Cerebellar cortex (tissue), 1 donor: ENCODE measurements at regions not wholly inside any gene's neighbourhood (a gene's known extent, or its start where the extent isn't known, plus 50 kb on each side); places are given as distances from the start of the nearest gene placed in this dataset.
"Not testable (repeated sequence)": the region's sequence is repeated elsewhere in the genome, so short reads cannot be mapped to it uniquely, and the experiment has no call there.

Source experiments
- DNase-seq: peaks from one replicate; pipeline ENCODE4 v3.0.0-alpha.2; 2015; ENCODE audit warnings: low spot score

DNA sequence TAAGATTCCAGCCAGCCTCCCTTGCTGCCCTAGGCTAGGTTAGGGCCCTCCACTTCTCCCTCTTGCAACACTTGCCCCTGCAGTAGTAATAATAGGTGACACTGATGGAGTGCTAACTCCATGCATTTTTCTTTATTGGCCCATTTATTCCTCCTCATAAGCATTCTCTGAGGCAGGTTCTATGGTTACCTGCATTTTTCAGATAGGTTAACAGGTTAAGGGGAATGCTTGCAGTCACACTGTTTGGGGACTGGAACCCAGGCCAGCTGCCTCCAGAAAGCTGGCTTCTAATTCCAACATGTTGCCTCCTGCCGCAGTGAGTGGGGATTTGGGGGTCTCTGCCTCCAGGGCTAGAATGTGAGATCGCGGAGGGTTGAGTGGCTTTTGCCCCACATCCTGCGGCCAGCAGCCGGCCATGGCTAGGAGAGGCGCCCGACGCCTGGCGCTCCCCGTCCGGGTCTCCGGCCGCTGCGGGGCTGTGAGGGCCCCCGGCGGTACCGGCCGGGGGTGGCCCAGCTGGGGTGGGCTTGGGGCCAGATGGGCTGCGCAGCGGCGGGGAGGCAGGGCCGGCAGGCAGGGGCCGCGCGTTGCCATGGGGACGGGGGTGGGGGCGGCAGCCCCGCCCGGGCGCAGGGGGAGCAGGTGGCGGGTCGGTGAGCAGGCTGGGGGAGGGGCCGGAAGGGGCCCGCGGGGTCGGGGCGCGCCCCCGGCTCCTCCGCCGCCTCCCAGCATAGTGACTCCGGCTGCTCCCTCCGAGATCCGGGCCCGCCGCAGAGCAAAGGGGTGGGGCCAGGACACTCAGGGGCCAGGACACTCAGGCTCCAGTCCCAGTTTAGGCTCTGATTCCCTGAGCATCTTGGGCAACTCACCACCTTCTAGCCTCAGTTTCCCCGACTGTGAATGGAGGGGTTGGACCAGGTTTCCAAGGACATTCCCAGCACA, 68.4 kb upstream of the SSBP3 start:
- DNase-seq = peak; percentile 43

DNA sequence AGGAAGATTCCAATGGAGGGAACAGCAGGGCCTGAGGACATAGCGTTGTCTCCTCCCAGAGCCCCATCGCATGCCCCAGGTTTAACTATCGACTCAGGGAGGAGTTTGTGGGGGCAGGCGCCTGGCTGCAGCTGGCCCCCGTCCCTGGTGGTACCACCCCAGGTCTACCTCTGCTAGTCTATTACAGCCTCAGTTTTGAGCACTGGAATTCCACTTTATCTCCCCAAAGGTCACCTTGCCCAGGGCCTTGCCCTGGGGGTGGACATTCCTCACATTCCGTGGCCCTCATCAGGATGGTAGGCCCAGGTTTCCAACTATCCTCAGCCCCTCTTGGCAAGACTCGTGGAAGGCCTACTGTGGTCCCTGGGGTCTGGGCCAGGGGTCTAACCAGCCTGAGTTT, 65.4 kb upstream of the SSBP3 start:
- no peak for DNase-seq

DNA sequence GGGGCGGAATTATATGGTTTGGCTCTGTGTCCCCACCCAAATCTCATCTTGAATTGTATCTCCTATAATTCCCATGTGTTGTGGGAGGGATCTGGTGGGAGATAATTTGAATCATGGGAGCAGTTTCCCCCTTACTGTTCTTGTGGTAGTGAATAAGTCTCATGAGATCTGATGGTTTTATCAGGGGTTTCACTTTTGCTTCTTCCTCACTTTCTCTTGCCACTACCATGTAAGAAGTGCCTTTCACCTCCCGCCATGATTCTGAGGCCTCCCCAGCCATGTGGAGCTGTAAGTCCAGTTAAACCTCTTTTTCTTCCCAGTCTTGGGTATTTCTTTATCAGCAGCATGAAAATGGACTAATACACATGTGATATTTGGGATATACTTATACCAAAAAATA, 63.2 kb upstream of the SSBP3 start:
- DNase-seq = not testable (repeated sequence)

DNA sequence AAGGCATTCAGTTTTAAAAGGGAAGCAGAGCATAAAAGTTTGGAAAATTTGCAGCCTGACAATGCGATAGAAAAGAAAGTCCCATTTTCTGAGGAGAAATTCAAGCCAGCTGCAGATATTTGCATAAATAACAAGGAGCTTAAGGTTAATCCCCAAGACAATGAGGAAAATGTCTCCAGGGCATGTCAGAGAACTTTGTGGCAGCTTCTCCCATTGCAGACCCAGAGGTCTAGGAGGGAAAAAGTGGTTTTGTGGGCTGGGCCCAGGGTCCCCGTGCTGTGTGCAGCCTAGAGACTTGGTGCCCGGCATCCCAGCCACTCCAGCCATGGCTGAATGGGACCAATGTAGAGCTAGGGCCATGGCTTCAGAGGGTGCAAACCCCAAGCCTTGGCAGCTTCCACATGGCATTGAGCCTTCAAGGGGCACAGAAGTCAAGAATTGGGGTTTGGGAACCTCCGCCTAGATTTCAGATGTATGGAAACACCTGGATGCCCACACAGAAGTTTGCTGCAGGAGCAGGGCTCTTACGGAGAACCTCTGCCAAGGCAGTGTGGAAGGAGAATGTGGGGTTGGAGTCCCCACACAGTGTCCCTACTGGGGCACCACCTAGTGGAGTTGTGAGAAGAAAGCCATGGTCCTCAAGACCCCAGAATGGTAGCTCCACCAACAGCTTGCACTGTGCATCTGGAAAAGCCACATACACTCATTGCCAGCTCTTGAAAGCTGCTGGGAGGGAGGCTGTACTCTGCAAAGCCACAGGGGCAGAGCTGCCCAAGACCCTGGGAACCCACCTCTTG, 62.3 kb upstream of the SSBP3 start:
- DNase-seq = peak; percentile 79

DNA sequence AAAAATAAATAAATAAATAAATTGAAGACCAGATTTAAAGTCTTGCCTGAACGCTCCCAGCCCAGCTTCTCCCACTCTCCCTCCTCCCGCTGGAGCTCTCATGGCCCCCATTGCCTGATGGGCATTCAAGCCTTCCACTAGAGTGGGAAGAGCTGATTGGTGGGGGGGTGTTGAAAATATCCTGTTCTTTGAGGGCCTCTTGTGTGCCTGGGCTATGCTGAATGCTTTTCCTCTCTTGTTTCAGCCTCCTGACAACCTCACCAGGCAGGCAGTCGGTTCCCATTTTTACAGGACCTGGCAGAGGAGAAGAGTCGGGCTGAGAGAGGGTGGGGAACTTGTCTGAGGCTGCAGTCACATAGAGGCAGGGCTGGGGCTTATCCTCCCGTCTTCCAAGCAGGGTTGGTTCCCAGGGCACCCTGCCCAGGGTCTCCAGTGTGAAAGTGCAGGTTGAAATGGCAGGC, 59.2 kb upstream of the SSBP3 start:
- peak; percentile 64 for DNase-seq

DNA sequence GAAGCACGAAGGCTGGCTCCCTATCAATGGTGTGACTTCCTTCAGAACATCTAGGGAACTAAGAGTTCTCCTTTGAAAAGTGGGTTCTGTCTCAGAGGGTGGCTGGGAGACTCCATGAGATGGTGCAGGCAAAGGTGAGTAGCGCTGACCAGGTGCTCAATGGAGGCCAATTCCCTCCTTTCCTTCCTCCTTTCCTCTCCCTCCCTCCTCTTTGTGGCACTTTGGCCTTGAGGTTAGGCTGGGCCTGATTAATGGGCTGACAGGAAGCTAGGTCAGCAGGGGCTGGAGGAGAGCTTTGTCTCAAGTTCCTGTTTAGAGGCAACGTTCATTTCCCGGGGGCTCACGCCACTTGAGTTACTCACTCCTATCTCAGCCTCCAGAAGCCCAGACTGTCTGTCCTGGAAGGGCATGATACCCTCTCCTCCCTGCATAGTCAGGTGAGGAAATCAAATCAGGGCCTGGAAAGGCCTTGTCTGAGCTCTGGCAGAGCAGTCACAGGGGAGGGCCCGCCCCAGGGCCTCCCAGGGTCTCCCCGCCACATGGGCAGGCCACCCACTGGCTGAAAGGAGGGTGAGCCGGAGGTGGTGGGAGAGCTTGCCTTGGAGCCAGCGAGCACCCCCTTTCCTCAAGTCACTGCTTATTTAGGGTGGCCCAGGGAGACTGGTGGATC, 58.4 kb upstream of the SSBP3 start:
- peak; percentile 50 for DNase-seq

DNA sequence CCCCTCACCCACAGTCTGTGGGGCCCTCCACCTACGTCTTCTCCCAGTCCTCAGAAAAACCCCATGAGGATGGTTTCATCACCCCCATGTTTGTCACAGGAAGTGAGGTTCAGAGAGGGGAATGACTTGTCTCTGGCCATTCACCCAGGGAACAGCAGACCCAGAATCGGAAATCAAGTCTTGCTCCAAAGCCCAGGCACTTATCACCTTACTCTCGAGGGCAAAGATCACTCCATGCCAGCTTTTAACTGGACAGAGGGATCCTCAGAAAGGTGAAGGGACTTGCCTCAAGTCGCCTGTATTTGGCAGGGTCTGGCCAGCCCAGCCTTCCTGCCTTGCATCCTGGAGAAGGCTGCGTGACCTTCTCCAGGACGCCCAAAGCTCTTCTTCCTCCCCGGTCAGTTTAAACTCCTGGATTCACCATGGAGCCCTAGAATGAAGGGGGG, 57.9 kb upstream of the SSBP3 start:
- DNase-seq = no peak

DNA sequence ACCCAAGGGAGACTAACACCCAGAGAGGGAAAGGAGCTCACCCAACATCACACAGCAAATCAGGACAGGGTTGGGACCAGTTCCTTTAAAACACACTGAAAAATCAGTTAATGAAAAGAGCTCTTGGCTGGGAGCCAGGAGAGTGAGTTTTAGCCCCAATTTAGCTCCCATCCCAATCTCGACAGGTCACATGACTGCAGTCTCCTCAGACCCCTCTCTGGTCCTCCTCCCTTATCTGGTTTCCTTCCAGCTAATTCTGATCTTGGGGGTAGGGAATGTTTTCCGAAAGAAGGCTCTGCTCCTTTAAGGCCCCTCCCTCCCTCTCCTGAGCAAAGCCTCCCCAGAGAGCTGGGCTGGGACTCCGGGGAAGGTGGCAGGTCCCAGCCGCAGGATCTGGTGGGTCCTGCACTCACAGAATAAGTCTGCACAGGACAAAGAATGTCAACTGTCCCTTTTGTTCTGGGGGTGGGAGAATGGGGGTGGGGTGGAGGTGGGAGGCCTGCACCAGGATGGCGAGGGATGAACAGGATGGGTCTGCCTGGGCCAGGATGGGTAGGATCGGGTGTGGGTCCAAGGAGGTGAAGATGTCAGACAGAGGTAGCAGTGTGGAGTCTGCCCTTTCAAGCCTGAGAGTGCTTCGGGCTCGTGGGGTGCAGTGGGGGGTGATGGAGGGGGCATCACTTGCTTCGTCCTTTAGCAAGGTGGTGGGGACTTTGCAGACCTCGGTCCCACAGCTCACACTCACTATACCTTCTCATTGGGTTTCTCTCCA, 57.3 kb upstream of the SSBP3 start:
- peak; percentile 52 for DNase-seq

DNA sequence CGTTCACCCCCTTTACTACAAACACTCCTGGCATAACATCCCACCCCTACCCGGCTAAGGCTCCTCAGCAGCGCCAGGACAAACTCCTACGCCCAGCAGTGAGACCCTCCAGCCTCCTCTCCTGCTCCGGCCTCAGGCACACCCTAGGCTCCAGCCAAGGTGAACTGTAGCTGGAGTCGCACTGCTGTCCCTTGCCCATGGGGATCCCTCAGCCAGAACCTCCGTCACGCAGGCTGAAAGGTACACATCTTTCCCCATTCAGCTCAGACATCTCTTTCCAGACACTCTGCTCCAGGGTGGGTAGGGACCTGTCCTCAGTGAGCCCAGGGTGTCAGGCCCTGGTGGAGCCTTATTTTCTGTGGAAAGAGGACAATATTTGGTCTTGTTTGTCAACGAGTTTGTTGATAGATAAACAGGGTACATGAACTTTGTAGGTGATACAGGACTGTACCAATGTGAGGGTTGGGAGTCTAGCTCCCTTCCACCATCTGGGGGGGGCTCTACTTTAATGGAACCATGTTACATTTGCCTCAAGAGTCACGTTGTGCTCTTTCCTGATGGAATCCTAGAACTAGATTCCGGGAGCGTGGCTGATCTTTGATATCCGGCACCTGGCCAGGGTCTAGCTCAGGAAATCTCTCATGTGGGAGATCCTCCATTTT, 56.5 kb upstream of the SSBP3 start:
- peak; percentile 16 for DNase-seq

DNA sequence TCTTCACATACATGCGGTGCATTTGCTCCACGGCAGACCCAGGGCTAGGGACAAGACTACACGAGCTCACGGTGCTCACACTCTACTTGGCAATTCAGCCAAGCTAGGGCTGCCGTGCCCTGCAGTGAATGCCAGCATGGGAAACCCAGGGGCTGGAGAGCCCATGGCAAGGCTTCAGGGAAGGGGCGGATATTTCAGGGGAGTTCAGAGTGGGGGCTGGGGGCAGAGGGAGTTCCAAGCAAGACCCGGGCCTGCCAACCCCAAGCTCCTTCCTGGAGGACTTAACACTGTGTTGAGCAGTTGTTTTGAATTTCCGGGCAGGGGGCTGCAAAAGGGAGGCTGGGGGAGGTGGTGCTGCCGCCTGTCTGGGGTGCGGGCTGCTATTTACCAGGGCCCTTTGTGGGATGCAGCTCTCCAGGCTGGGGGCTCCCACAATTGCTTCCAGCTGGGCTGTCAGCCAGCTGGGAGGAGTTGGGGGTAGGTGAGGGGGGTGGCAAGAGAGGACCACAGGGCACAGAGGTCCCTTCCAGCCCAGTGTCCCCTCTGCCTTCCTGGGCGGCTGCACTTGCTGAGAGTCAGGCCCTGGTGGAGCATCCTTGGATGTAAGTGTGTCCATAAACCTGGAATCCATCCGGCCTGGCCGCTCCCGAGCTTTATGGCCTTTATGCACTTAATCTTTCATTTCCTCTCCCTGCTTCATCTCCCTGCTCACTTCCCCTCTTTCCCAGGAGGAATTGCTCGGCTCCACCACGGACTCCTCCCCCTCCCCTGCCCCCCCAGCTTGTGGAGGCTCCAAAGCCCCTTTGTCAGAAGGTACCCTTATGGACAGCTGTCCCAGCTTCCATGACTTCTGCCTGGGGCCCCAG, 55.8 kb upstream of the SSBP3 start:
- peak; percentile 26 for DNase-seq

DNA sequence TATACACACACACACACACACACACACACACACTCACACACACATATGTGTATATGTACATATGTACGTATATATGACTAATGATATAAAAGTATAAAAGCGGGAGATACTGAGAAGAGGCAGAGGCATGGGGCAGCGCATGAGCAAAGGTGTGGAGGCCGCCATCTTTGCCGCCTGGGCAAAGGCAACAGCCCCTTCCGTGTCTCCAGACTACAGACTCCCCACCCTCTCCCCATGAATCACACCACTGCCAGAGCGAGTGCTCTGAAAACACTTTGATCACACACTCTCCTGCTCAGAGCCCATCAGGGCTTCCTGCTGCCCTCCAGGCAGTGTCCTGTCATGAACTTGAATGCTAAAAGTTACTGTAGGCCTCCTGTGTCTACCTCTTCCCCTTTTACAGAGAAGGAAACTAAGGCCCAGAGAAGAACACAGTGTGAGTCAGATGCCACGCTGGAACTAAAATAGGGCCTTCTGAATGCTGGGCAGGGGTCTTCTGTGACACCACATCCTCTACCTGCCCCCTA, 54.7 kb upstream of the SSBP3 start:
- DNase-seq = no peak

DNA sequence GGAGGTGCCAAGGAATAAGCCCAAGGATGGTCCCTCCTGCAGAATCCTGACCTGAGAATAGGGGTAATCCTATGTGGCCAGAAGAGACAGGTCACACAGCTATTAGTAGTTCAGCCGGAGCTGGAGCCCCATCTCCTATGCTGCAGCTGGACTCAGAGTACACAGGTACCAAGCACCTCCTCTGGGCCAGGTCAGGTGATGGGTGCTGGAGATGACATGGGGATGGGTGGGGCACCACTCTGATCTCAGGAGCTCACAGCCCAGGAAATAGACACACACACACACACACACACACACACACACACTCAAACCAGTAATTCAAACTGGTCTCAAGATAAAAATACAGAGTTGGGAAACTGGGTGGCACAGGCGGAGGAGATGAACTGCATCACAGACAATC, 54.2 kb upstream of the SSBP3 start:
- no peak for DNase-seq

DNA sequence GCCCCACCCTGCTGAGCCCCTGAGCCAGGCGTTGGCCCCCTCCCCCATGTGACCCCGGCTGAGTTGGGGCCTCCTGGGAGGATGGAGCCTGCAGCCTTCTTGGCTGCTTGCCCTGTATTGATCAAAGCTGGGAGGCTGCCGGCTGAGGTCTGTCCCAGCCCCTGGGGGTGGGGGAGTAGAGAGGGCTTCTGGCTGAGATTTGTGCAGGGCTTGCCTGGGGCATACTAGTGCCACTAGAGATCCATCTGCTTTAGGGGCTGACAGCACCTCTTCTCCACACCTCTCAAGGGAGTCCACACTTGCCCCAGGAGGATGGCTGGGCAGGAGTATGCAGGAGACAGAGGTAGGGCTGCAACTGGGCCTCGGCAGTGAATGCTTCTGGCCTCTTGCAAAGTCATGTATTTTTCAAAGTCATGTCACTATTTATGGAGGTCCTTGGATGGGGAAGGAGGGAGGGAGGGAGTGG, 53.6 kb upstream of the SSBP3 start:
- no peak for DNase-seq

DNA sequence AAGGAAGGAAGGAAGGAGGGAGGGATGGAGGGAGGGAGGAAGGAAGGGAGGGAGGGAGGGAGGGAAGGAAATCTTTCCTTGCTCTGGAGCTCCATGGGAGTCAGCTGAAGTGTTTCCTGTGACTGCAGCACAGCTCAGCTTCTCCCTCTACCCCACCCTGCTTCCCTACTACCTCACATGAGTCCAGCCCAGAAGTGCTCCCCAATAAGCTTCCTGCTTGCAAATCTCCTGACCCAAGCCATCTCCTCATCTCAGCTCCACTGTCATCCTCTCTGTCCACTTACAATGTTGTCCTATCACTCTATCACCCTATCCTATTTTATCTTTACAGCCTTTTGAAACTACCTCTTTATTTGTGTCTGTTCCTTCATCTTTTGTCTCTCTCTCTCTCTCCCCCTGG, 52.9 kb upstream of the SSBP3 start:
- no peak for DNase-seq

DNA sequence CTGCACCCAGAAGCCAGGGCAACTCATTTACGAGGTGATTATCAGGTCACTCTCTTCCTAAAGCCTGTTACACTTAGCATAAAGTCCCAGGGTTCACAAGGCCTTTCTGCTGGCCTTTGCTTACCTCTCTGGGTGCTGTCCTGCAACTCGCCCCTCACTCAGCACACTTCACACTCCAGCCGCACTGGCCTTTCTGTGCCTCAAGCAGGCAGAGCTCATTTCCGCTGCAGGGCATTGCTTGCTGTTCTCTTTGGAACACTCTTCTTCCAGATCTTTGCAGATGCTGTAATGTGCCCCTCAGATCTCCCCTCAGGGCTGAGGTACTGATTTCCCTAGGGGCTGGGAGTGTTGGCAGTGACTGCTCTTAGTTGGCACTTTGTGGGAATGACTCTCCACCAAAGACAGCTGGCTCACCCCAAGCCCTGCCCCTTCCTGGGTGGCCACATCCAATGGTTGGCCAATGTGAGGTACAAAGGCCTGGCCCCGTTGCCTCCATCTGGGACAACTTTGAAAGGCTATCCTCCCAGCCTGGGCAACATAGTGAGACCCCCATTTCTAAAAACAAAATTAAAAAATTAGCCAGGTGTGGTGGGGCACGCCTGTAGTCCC, 50.8 kb upstream of the SSBP3 start:
- no peak for DNase-seq

DNA sequence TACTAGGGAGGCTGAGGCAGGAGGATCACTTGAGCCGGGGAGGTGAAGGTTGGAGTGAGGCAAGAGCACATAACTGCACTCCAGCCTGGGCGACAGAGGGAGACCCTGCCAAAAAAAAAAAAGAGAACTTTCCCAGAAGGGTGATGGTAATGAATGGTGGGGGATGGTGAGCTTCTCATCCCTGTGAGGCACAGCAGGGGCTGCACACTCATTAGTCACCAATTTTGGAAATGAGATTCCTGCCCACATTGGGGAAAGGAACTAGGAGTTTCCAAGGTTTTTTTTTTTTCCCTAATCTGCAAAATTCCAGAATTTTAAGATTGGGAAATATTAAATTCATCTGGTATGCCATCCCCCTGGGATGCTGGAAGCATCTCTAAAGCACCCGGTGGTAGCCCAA, 50.2 kb upstream of the SSBP3 start:
- no peak for DNase-seq
